ENCODE measurements at regions not wholly inside any gene's neighbourhood (a gene's known extent, or its start where the extent isn't known, plus 50 kb on each side); places are given as distances from the start of the nearest gene placed in this dataset.

DNA sequence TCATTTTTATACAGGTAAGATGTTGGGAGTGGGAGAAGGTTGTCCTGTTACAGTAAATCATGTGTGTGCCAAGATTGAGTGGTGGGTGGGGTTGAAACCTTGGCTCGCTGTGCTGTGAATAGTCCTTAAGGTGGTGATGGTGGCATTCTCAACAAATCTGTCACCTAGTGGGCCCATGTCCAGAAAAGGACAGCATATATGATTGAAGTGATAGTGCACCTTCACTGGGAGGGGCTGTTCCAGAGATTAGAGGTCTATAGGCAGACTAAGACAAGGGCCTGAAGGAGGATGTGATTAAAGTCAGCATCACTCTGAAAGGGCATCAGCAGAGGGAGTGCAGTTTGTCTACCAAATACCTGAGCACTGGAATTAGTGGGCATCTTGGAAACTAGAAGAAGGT lies 374.2 kb upstream of the C2CD4B start:
- TF ChIP-seq, protein P1, sequence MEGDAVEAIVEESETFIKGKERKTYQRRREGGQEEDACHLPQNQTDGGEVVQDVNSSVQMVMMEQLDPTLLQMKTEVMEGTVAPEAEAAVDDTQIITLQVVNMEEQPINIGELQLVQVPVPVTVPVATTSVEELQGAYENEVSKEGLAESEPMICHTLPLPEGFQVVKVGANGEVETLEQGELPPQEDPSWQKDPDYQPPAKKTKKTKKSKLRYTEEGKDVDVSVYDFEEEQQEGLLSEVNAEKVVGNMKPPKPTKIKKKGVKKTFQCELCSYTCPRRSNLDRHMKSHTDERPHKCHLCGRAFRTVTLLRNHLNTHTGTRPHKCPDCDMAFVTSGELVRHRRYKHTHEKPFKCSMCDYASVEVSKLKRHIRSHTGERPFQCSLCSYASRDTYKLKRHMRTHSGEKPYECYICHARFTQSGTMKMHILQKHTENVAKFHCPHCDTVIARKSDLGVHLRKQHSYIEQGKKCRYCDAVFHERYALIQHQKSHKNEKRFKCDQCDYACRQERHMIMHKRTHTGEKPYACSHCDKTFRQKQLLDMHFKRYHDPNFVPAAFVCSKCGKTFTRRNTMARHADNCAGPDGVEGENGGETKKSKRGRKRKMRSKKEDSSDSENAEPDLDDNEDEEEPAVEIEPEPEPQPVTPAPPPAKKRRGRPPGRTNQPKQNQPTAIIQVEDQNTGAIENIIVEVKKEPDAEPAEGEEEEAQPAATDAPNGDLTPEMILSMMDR (IDR thresholded peaks at IDR 0.05) = no peak
- no peak for TF ChIP-seq POLR2AphosphoS5 (IDR thresholded peaks at IDR 0.05)
